Endodermal cell (in vitro differentiated cells): ENCODE measurements at regions not wholly inside any gene's neighbourhood (a gene's known extent, or its start where the extent isn't known, plus 50 kb on each side); places are given as distances from the start of the nearest gene placed in this dataset.

Source experiments
- DNase-seq: peaks from one replicate; pipeline ENCODE4 v3.0.0-alpha.2; 2017
- H3K27ac ChIP-seq: 2 replicates; pipeline ENCODE4 v1.5.1; 2013; ENCODE audit warnings: mild to moderate bottlenecking, low read depth, low read length, moderate library complexity
- H3K27me3 ChIP-seq: 2 replicates; pipeline ENCODE4 v1.6.1; 2013; ENCODE audit warnings: mild to moderate bottlenecking, low read length, moderate library complexity; ENCODE audit not compliant: insufficient read depth, control insufficient read depth, poor library complexity, severe bottlenecking
- H3K36me3 ChIP-seq: 2 replicates; pipeline ENCODE4 v1.7.0; 2013; ENCODE audit warnings: mild to moderate bottlenecking, low read length, moderate library complexity; ENCODE audit not compliant: control insufficient read depth, insufficient read depth
- H3K4me1 ChIP-seq: one replicate; pipeline ENCODE4 v1.7.0; 2013; ENCODE audit warnings: low read length; ENCODE audit not compliant: control insufficient read depth, insufficient read depth
- H3K4me3 ChIP-seq: 2 replicates; pipeline ENCODE4 v1.5.1; 2013; ENCODE audit warnings: mild to moderate bottlenecking, low read length, moderate library complexity
- H3K9ac ChIP-seq: 2 replicates; pipeline ENCODE4 v1.6.1; 2013; ENCODE audit warnings: mild to moderate bottlenecking, low read length, moderate library complexity; ENCODE audit not compliant: poor library complexity, severe bottlenecking; ENCODE audit errors: extremely low read depth
- H3K9me3 ChIP-seq: 2 replicates; pipeline ENCODE4 v1.6.1; 2013; ENCODE audit warnings: mild to moderate bottlenecking, low read length, moderate library complexity; ENCODE audit not compliant: control insufficient read depth
- H3K27ac Mint-ChIP-seq: 2 replicates; pipeline ENCODE4 v1.8.0; 2020; ENCODE audit warnings: mixed read lengths
- H3K27me3 Mint-ChIP-seq: 2 replicates; pipeline ENCODE4 v1.8.0; 2021; ENCODE audit warnings: mild to moderate bottlenecking, mixed read lengths; ENCODE audit not compliant: insufficient read depth
- H3K36me3 Mint-ChIP-seq: 2 replicates; pipeline ENCODE4 v1.8.0; 2020; ENCODE audit warnings: low read depth, mixed read lengths
- H3K4me1 Mint-ChIP-seq: 2 replicates; pipeline ENCODE4 v1.8.0; 2020; ENCODE audit warnings: mixed read lengths
- H3K4me3 Mint-ChIP-seq: 2 replicates; pipeline ENCODE4 v1.8.0; 2020; ENCODE audit warnings: mild to moderate bottlenecking, moderate library complexity, mixed read lengths
- H3K9me3 Mint-ChIP-seq: 2 replicates; pipeline ENCODE4 v1.8.0; 2020; ENCODE audit warnings: mild to moderate bottlenecking, mixed read lengths
- CTCF ChIP-seq: fragments of 200-600 bp; sonication (generic); conservative IDR thresholded peaks from 2 replicates; pipeline ENCODE4 v1.5.0; 2021; ENCODE audit warnings: antibody characterized with exemption, mild to moderate bottlenecking
- WGBS, 2 experiments: methylation state at CpG; one replicate each; pipeline versions ENCODE4 v1.1.5 to v1.1.7; 2013; ENCODE audit warnings: missing lambda C conversion rate in 2 of 2, mixed read lengths in 1 of 2; ENCODE audit not compliant: insufficient coverage in 1 of 2, insufficient read length in 1 of 2; 5-methylcytosine and 5-hydroxymethylcytosine counted together

GRCh38 chr22:47623763-47624148 is 861.3 kb downstream of the TBC1D22A start:
- H3K36me3 ChIP-seq: no peaks in the 10 kb centered on the region
- no peaks in the 10 kb centered on the region for H3K4me1 Mint-ChIP-seq
- peaks cover 64% of the 10 kb centered on the region for H3K9me3 Mint-ChIP-seq
- H3K9me3 ChIP-seq: no peaks in the 10 kb centered on the region
- no peak for TF ChIP-seq CTCF
- no peak overlapping the region for H3K9ac ChIP-seq
- DNase-seq: no peak
- no peaks in the 10 kb centered on the region for H3K27me3 ChIP-seq
- no peaks in the 10 kb centered on the region for H3K4me1 ChIP-seq
- WGBS, 2 experiments: 77 to 84% methylated on average over 9 to 15 of the region's 15 CpGs
- no peak overlapping the region for H3K4me3 Mint-ChIP-seq
- H3K27me3 Mint-ChIP-seq: peaks cover 5% of the 10 kb centered on the region
- H3K36me3 Mint-ChIP-seq: no peaks in the 10 kb centered on the region
- H3K4me3 ChIP-seq: no peak overlapping the region
- no peak overlapping the region for H3K27ac ChIP-seq
- H3K27ac Mint-ChIP-seq: no peak overlapping the region

GRCh38 chr22:47623066-47623762 is 860.8 kb downstream of the TBC1D22A start:
- Histone ChIP-seq H3K4me1 (no peaks in the 10 kb centered on the region), H3K9ac (no peak overlapping the region), H3K4me3 (no peak overlapping the region), H3K36me3 (no peaks in the 10 kb centered on the region), H3K27me3 (no peaks in the 10 kb centered on the region), H3K27ac (no peak overlapping the region), H3K9me3 (no peaks in the 10 kb centered on the region)
- Mint-ChIP-seq H3K4me3 (no peak overlapping the region), H3K36me3 (no peaks in the 10 kb centered on the region), H3K9me3 (peaks cover 67% of the 10 kb centered on the region), H3K4me1 (no peaks in the 10 kb centered on the region), H3K27ac (no peak overlapping the region), H3K27me3 (peaks cover 5% of the 10 kb centered on the region)
- 92% methylated on average over 10 to 18 of the region's 18 CpGs for WGBS, 2 experiments
- no peak for DNase-seq
- no peak for TF ChIP-seq CTCF

GRCh38 chr22:47622541-47622940 is 860.1 kb downstream of the TBC1D22A start:
- WGBS, 2 experiments: 92 to 95% methylated on average over 13 to 14 of the region's 14 CpGs
- no peak for DNase-seq
- no peaks in the 10 kb centered on the region for H3K4me1 Mint-ChIP-seq
- no peak for TF ChIP-seq CTCF
- no peak overlapping the region for H3K27ac Mint-ChIP-seq
- Histone ChIP-seq H3K36me3 (no peaks in the 10 kb centered on the region), H3K4me3 (no peak overlapping the region), H3K4me1 (no peaks in the 10 kb centered on the region), H3K9ac (no peak overlapping the region), H3K27ac (no peak overlapping the region), H3K27me3 (no peaks in the 10 kb centered on the region), H3K9me3 (peaks cover under 1% of the 10 kb centered on the region)
- no peak overlapping the region for H3K4me3 Mint-ChIP-seq
- H3K27me3 Mint-ChIP-seq: peaks cover 5% of the 10 kb centered on the region
- peaks cover 67% of the 10 kb centered on the region for H3K9me3 Mint-ChIP-seq
- no peaks in the 10 kb centered on the region for H3K36me3 Mint-ChIP-seq
